Stimulated activated CD4-positive, alpha-beta T cell treated with anti-CD3 and anti-CD28 coated beads, Interleukin-4, amount 100 ng/mL, for 1 hour (primary cell): ENCODE measurements at regions not wholly inside any gene's neighbourhood (a gene's known extent, or its start where the extent isn't known, plus 50 kb on each side); places are given as distances from the start of the nearest gene placed in this dataset.
"Not testable (repeated sequence)": the region's sequence is repeated elsewhere in the genome, so short reads cannot be mapped to it uniquely, and the experiment has no call there.

ENCODE experiments used
- DNase-seq: peaks from one replicate; pipeline ENCODE4 v3.0.0-alpha.2; 2020

GRCh38 chr2:8343031-8343430 lies 338.8 kb upstream of the ID2 start:
- DNase-seq = no peak

GRCh38 chr2:8344144-8345097 lies 337.4 kb upstream of the ID2 start:
- DNase-seq = no peak

GRCh38 chr2:8345200-8345599 lies 336.7 kb upstream of the ID2 start:
- DNase-seq = no peak

- DNase-seq = no peak
Observed at GRCh38 chr2:8346208-8346607, 335.6 kb upstream of the ID2 start.

DNA sequence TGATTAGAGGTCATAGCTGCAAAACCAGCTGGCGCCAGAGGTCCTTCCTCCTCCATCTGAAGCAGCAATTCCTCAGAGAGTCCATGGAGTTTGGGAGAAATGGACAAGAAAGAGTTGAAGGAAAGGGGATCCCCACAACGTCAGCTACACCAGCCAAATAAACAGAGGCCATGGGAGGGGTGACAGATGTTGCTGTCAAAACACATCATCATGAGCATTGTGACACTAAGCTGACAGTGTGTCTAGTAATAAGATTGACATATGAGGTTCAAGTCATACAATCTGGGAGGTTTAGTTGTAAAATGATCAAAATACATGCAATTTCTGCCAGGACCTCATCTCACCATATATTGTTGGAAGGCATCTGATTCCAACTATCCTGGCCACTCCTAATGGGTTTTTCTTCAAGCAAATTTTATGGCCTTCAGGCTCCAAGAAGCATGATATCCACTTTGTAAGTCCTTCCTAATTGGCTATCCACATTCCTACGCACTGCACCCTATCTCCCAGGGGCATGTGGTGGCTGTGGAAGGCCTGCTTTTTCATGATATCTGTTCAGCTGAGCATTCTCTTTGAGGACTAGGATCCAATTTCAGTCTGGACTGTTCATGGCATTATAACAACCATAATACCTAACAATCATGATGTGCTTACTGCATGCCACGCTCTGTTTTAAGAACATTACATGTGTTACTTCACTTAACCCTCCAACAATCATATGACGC lies 335.0 kb upstream of the ID2 start:
- DNase-seq = no peak

GRCh38 chr2:8348911-8349310 lies 332.9 kb upstream of the ID2 start:
- not testable (repeated sequence) for DNase-seq

GRCh38 chr2:8352296-8352695 lies 329.6 kb upstream of the ID2 start:
- no peak for DNase-seq

DNA sequence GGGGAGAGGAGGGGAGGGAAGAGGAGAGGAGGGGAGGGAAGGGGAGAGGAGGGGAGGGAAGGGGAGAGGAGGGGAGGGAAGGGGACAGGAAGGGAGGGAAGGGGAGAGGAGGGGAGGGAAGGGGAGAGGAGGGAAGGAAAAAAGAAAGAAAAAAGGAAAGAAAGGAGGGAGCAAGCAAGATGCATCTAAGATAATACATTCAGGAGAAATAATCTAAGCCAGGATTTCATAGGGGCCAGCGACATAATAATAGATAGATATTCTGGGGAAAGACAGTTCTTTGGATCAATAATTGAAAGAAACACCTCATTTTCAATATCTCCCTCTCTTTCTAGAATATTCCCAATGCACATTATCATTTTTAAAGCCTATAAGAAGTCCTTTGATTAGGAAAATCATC lies 328.9 kb upstream of the ID2 start:
- DNase-seq = no peak

- no peak for DNase-seq
Observed at GRCh38 chr2:8355102-8355859, 326.6 kb upstream of the ID2 start.

DNA sequence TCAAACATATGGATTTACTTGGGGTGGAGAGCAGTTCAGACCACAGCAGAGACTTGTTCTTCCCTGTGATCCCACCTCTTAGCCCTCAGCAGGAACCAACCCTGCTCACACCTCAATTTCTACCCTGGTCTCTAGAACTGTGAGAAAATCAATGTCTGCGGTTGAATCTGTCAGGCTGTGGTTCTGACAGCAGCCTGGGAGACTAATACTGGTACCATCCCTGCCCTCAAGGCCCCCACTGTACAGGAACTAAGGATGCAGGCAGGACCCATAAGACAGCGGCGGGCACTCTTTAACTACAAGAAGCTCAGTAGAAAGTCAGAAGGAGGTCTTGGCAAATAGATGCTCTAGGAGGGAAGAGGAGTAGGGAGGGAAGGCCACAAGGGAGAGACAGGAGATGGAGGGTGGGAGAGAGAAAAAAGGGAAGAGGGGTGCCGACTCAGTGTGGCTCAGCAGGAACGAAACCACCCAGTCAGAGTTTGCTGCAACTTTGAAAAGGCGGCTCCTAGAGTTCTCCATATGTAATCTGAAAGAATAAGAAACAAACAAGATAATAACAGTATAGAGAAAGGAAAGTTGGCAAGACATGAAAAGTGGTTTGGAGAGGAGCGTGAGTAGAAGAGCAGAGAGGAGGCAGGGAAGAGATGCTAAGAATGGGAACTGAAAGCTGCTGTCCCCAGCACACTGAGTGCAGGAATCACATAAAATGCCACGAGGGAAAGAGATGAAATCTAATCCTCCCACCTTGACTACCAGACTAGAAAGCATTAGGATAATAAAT lies 323.9 kb upstream of the ID2 start:
- DNase-seq = no peak

GRCh38 chr2:8361930-8362329 lies 319.9 kb upstream of the ID2 start:
- DNase-seq = no peak

GRCh38 chr2:8363161-8363560 lies 318.7 kb upstream of the ID2 start:
- DNase-seq = no peak

DNA sequence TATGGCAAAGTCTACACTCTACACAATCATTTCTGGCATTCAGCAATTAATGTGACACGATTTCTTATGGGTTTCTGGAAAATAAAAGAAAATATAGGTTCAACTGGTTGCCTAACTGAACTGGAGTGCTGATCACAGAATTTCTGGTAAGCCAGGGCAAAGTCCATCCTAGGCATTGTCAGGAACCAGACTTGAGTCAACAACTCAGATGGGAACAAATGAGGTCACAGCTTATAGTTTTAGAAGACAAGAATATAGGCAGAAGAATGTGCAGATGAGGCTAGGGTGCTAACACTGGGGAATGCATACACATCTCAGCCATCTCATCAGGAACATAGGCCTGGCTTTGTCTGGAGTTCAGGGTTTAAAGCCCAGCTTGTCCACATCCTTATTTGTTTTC lies 317.2 kb upstream of the ID2 start:
- no peak for DNase-seq

GRCh38 chr2:8365331-8365910 lies 316.4 kb upstream of the ID2 start:
- DNase-seq = no peak

DNA sequence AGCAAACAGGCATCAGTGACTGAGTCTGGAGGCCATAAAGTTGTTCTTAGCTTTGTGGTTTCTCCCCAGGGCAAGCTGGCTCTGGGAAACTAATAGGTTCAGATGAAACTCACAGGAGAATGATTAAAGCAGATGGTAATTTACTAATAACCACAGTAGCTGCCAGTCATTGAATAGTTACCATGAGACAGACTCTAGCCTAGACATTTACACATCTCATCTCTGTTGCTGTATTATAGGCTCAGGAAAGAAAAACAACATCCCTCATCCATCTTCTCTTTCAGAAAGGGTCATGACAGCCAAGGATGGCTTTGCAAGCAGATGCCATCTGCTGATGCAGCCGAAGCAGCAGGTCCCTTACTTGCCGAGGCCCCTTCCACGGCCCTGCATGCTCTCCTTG lies 314.0 kb upstream of the ID2 start:
- no peak for DNase-seq

- DNase-seq = no peak
Observed at GRCh38 chr2:8368463-8368862, 313.4 kb upstream of the ID2 start.

DNA sequence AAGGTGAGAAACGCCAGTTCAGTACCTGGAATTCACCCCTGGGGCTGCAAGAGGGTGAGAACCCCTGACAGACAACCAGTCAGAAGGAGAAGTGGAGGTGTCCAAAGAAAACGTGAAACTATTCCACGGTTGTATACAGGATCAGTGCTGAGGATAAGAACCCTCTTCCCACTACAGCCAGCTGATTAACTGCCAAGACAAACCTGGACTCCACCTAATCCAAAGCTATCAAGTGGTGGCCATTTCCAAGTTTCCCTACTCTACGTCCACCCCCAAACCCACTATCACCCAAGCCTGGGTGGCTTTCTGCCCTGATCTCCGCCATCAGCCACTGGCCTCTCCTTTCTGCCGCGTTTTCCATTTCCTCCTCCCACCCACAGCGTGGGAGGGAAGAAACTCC lies 312.3 kb upstream of the ID2 start:
- DNase-seq = no peak

DNA sequence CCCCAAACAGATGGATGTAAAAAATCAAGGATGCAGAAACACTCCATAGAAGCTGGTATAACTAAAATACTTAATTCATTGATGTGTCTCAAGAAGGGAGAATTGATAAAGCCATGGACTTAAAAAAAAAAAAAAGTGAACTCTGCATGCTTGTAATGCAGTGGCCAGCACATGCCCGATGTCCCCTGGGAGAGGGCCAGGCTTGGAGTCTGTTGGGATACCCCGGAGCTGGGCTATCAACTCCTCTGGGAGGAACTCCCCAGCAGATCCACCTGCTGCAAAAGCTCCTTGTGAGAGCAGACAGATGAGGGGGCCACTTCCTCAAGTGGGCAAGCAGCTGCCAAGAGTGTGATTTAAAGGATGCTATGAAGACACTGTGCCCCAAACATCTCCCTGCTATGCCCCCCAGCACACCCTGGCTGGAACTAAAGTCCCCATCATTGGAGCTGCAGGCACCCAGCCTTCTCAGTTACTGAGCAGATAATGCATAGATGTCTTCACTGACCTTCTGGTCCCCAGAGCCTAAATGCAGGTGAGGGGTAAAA lies 311.5 kb upstream of the ID2 start:
- DNase-seq = no peak

- no peak for DNase-seq
Observed at GRCh38 chr2:8371653-8372052, 310.2 kb upstream of the ID2 start.

DNA sequence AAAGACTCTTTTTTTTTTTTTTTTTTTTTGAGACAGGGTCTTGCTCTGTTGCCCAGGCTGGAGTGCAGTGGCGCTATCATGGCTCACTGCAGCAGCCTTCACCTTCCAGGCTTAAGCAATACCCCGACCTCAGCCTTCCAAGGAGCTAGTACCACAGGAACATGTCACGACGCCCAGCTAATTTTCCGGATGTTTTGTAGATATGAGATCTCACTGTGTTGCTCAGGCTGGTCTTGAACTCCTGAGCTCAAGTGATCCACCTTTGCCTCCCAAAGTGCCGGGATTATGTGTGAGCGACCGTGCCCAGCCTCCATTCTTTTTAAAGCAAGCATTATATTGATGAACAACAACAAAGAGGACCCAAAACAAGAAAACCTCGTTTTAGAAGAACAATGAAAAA lies 307.1 kb upstream of the ID2 start:
- no peak for DNase-seq

GRCh38 chr2:8376603-8377410 lies 305.0 kb upstream of the ID2 start:
- no peak for DNase-seq
